H1 (cell line): ENCODE measurements at regions not wholly inside any gene's neighbourhood (a gene's known extent, or its start where the extent isn't known, plus 50 kb on each side); places are given as distances from the start of the nearest gene placed in this dataset.

Experiments used
- CBX8 ChIP-seq: fragments of 300-800, 300-1000 bp; sonication (generic); IDR thresholded peaks from 2 replicates; pipeline ENCODE4 v1.7.1; 2016; ENCODE audit warnings: low read depth, low read length, borderline replicate concordance
- CHD2 ChIP-seq: IDR thresholded peaks from 2 replicates; pipeline ENCODE4 v1.6.1; 2012; ENCODE audit warnings: low read length, improper control_type of control experiment
- CREB1 ChIP-seq: IDR thresholded peaks from 2 replicates; pipeline ENCODE4 v1.6.1; 2012; ENCODE audit warnings: inconsistent platforms
- CTBP2 ChIP-seq: IDR thresholded peaks from 2 replicates; pipeline ENCODE4 v1.7.0; 2011; ENCODE audit warnings: borderline replicate concordance, mild to moderate bottlenecking, moderate library complexity, mixed read lengths, low read length; ENCODE audit not compliant: insufficient read depth, insufficient read length
- EZH2 ChIP-seq: fragments of 200-600 bp; sonication (generic); IDR thresholded peaks from 2 replicates; pipeline ENCODE4 v1.7.1; 2012; ENCODE audit warnings: low read depth, mild to moderate bottlenecking, moderate library complexity, low read length, inconsistent platforms; ENCODE audit not compliant: severe bottlenecking
- HDAC2 ChIP-seq, 2 experiments: fragments of 300-600 bp in 1 of 2; sonication (generic) in 1 of 2; IDR thresholded peaks; 2 replicates each; pipeline ENCODE4 v1.6.1; 2011 to 2012; ENCODE audit warnings: low read depth in 2 of 2, low read length in 2 of 2, mild to moderate bottlenecking in 2 of 2, moderate library complexity in 2 of 2, borderline replicate concordance in 1 of 2, inconsistent platforms in 1 of 2
- POLR2A ChIP-seq, 2 experiments: IDR thresholded peaks; 1 replicate in 1 of 2; 2 replicates in 1 of 2; pipeline ENCODE4 v1.6.1; 2011; ENCODE audit warnings: low read depth in 2 of 2, low read length in 2 of 2, mild to moderate bottlenecking in 2 of 2; ENCODE audit errors: control extremely low read depth in 1 of 2
- POLR2AphosphoS5 ChIP-seq: IDR thresholded peaks from 2 replicates; pipeline ENCODE4 v1.6.1; 2011; ENCODE audit warnings: low read depth, low read length
- RFX5 ChIP-seq: IDR thresholded peaks from 2 replicates; pipeline ENCODE4 v1.6.1; 2011; ENCODE audit warnings: low read depth, low read length, improper control_type of control experiment, borderline replicate concordance

DNA sequence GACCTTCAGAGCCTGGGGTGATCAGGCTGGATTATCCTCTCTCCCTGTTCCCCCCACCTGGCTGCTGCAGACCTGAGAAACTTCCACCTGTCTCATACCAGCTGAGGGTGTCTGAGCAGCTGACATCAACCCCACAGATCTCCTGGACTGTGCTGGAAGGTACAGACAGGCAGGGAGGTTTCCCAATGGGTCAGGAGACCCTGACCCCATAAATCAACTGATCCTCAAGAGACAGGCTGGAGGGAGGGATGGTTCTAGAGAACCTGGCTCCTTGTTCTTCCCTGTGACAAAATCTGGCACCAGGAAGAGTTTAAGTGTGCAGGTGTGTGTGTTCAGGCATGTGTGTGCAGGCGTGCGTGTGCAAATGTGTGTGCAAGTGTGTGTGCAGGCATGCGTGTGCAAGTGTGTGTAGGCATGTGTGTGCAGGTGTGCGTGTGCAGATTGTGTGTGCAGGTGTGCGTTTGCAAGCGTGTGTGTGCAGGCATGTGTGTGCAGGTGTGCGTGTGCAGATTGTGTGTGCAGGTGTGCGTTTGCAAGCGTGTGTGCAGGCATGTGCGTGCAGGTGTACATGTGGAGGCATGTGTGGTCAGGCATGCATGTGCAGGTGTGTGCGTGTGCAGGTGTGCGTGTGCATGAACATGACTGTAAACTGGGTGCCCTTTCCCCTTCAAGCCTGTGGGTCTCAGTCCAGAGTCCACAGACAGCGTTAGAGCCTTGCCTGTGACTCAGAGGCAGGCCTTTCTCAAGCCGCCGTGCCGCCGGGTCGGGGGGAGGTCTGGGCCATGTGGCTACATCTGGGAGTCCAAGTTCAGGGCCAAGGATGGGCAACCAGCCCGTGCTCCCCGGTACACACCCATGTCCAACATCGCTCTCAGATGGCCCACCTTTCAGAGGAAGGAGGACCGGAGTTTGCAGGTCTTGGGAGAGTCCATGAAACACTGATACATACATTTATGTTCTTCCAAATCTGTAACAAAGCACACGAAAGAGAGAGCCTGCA is 50.1 kb upstream of the ELN start (continued):
- TF ChIP-seq EZH2 (no peak), POLR2AphosphoS5 (no peak), CHD2 (no peak), CTBP2 (no peak), RFX5 (no peak), CREB1 (no peak), HDAC2 (IDR thresholded peaks at IDR 0.05; ENCODE audit: borderline replicate concordance in 1 of 2, low read depth in 2 of 2, low read length in 2 of 2) (no peak), POLR2A (IDR thresholded peaks at IDR 0.05; ENCODE audit: control extremely low read depth in 1 of 2, low read depth in 2 of 2, low read length in 2 of 2) (no peak), CBX8 (no peak)
